Heart left ventricle (tissue), 13 donors: ENCODE measurements at regions not wholly inside any gene's neighbourhood (a gene's known extent, or its start where the extent isn't known, plus 50 kb on each side); places are given as distances from the start of the nearest gene placed in this dataset.
"Not testable (repeated sequence)": the region's sequence is repeated elsewhere in the genome, so short reads cannot be mapped to it uniquely, and the experiment has no call there.

Source experiments
- CTCF ChIP-seq, 12 donors: fragments of 200-600 bp; sonication (generic) in 4 of 12; IDR thresholded peaks; one replicate each; pipeline versions ENCODE4 v1.5.0 to v1.8.0; 2018 to 2022; ENCODE audit warnings: antibody characterized with exemption in 12 of 12, mild to moderate bottlenecking in 5 of 12
- POLR2A ChIP-seq, 2 donors: fragments of 450-650 bp; IDR thresholded peaks; one replicate each; pipeline ENCODE4 v1.6.1; 2017; ENCODE audit warnings: antibody characterized with exemption in 2 of 2, mild to moderate bottlenecking in 2 of 2, moderate library complexity in 2 of 2
- donor health status: ischemic (EF 13 %, LVEDD 7.1; RV severe dilation, severe dysfunction).
- donor health status: DM: no; HTN: yes; CAD: no.
- donor health status: DM: no; HTN: no; CAD: no.
- donor health status: ischemic (EF 25% LVEDD 6.9; RV normal size, moderate dysfunction).
- donor health status: ischemic (EF 25% LVEDD 5.7; RV mildly dilated, moderate dysfunction).
- donor health status: ischemic (EF 35%, LVEDD 5.7; RV mildly dilated, moderate dysfunction).
- donor health status: nonischemic (EF 11% LVEDD 7.7; RV severe dilation, severe dysfunction).
- donor health status: DM: yes; HTN: yes; CAD: no.
- donor health status: PGD.
- donor health status: ischemic (EF 29% LVEDD 5.4; RV normal size, mild dysfunction).
- donor health status: nonischemic (EF 23%, LVEDD 6.1; RV moderate dilation, normal function).

GRCh38 chr12:47333271-47333858, 253.6 kb upstream of the AMIGO2 start:
- not testable (repeated sequence) for TF ChIP-seq CTCF, POLR2A (IDR thresholded peaks at IDR 0.05)
